ENCODE measurements at regions not wholly inside any gene's neighbourhood (a gene's known extent, or its start where the extent isn't known, plus 50 kb on each side); places are given as distances from the start of the nearest gene placed in this dataset.

GRCh38 chr2:138930571-138930970 is 150.4 kb upstream of the NXPH2 start:
- no peaks in the 10 kb centered on the region for H3K9me1 ChIP-seq (replicated peaks; ENCODE audit: control insufficient read depth, extremely low read depth, insufficient read depth, low read length)
- CTCF ChIA-PET = no interaction called here
- no peaks in the 10 kb centered on the region for H3K9me3 ChIP-seq (replicated peaks; ENCODE audit: control insufficient read depth, insufficient read depth, low read length)
- no peaks in the 10 kb centered on the region for H3K4me1 ChIP-seq (ENCODE audit: control insufficient read depth, extremely low read depth, insufficient read depth, low read length)
- POLR2A ChIA-PET = no interaction called here
- H3K4me2 ChIP-seq (ENCODE audit: insufficient read depth, low read length) = no peak overlapping the region
- TF ChIP-seq MAX (IDR thresholded peaks at IDR 0.05; ENCODE audit: insufficient read depth, insufficient read length) = no peak
- TF ChIP-seq POLR2A (IDR thresholded peaks at IDR 0.05; ENCODE audit: low read depth, low read length) = no peak
- TF ChIP-seq CTCF (IDR thresholded peaks at IDR 0.05; ENCODE audit: extremely low read depth in 1 of 2, insufficient read depth in 1 of 2, low read depth in 1 of 2, low read length in 2 of 2) = no peak
- no peak for TF ChIP-seq EZH2 (IDR thresholded peaks at IDR 0.05; ENCODE audit: borderline replicate concordance, low read depth, low read length, severe bottlenecking)
- no peak for TF ChIP-seq FOS (IDR thresholded peaks at IDR 0.05; ENCODE audit: borderline replicate concordance, insufficient read depth, low read length)
- no peak for TF ChIP-seq GATA2 (IDR thresholded peaks at IDR 0.05; ENCODE audit: insufficient read depth, insufficient read length, low read depth, low read length)
- no peak for TF ChIP-seq POLR2AphosphoS5 (IDR thresholded peaks at IDR 0.05; ENCODE audit: insufficient read depth, low read depth, low read length)
- TF ChIP-seq JUN (IDR thresholded peaks at IDR 0.05; ENCODE audit: borderline replicate concordance, insufficient read depth, insufficient read length, low read depth) = no peak
- no peak for TF ChIP-seq MYC (IDR thresholded peaks at IDR 0.05; ENCODE audit: low read depth, low read length)
- intact Hi-C loops (cut with micrococcal nuclease) = no loop called here
- no peak for FAIRE-seq
- H3K27me3 ChIP-seq (ENCODE audit: control insufficient read depth in 2 of 2, insufficient read depth in 2 of 2, low read length in 2 of 2) = no peaks in the 10 kb centered on the region
- H3K36me3 ChIP-seq (ENCODE audit: control insufficient read depth in 2 of 2, extremely low read depth in 1 of 2, insufficient read depth in 2 of 2, low read length in 2 of 2) = no peaks in the 10 kb centered on the region
- H4K20me1 ChIP-seq (replicated peaks; ENCODE audit: control insufficient read depth, extremely low read depth, insufficient read depth, low read length) = no peaks in the 10 kb centered on the region
- no TSS peak for BruUV-seq (replicated peaks)
- no peak for DNase-seq (ENCODE audit: low read depth, low spot score)
- H3K79me2 ChIP-seq (ENCODE audit: control insufficient read depth, insufficient read depth, low read length) = no peaks in the 10 kb centered on the region
- no peak overlapping the region for H3K9ac ChIP-seq (replicated peaks; ENCODE audit: extremely low read depth, insufficient read depth, low read length)
- H2AFZ ChIP-seq (ENCODE audit: low read depth, low read length) = no peak overlapping the region
- dilution Hi-C loops (cut with MboI; ENCODE audit: extremely low pct_ligation_motif_present, low sequenced_read_pairs) = no loop called here
- no peak overlapping the region for H3K4me3 ChIP-seq (replicated peaks in 1 of 3; ENCODE audit: insufficient read depth in 1 of 3, low read depth in 1 of 3, low read length in 3 of 3)
- no peak overlapping the region for H3K27ac ChIP-seq (ENCODE audit: insufficient read depth, low read depth, low read length)
